Rectal smooth muscle tissue (tissue), 1 donor: ENCODE measurements at regions not wholly inside any gene's neighbourhood (a gene's known extent, or its start where the extent isn't known, plus 50 kb on each side); places are given as distances from the start of the nearest gene placed in this dataset.

Source experiments
- H3K27ac ChIP-seq: one replicate; pipeline ENCODE4 v1.7.0; 2013; ENCODE audit warnings: low read depth, low read length, inconsistent platforms
- H3K27me3 ChIP-seq: one replicate; pipeline ENCODE4 v1.7.0; 2013; ENCODE audit warnings: low read length; ENCODE audit not compliant: control insufficient read depth, insufficient read depth
- H3K36me3 ChIP-seq: one replicate; pipeline ENCODE4 v1.7.0; 2013; ENCODE audit warnings: low read length; ENCODE audit not compliant: control insufficient read depth, insufficient read depth
- H3K4me1 ChIP-seq: one replicate; pipeline ENCODE4 v1.7.0; 2013; ENCODE audit warnings: low read length; ENCODE audit not compliant: control insufficient read depth, insufficient read depth
- H3K4me3 ChIP-seq: one replicate; pipeline ENCODE4 v1.7.0; 2013; ENCODE audit warnings: low read length
- H3K9ac ChIP-seq: one replicate; pipeline ENCODE4 v1.7.0; 2013; ENCODE audit warnings: low read length

DNA sequence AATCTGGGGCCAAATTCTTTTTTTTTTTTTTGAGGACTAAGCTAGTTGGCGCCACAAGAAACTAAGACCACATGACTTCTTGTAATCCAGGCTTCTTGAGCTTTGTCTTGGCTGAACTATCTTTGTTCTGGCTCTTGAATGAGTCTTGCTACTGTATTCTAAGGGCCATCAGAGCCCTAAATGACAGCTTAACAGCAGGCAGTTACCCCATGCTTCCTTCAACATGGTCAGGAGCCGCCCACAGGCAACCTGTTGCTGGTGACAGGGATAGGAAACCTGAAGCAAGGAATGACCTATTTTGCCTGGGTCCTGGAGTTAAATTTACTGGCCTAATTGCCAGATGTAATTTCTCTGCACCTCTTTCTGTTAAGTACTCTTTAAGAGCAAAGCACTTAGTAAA, 188.2 kb upstream of the PLXNA2 start:
- Histone ChIP-seq H3K27me3 (no peaks in the 10 kb centered on the region), H3K4me3 (no peak overlapping the region), H3K9ac (no peak overlapping the region), H3K27ac (no peak overlapping the region), H3K4me1 (no peaks in the 10 kb centered on the region), H3K36me3 (no peaks in the 10 kb centered on the region)

DNA sequence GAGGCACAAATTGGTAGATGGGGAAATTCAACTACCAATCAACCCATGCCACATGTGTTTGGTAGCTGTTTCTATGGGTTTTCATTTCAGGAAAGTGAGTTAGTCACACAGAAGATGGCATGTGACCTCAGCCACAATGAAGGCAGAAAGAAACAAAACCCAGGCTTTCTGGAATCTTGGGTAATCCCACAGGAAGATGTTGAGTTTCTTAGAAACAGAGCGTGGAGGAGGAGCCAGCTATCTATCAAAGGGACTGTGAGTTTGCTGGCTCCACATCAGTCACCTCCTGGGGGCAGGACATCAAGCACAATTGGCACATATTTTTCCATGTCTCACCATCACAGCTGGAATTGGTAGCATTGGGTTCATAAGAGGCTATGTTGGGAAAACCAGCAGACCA, 188.9 kb upstream of the PLXNA2 start:
- Histone ChIP-seq H3K27ac (no peak overlapping the region), H3K4me3 (no peak overlapping the region), H3K9ac (no peak overlapping the region), H3K4me1 (no peaks in the 10 kb centered on the region), H3K36me3 (no peaks in the 10 kb centered on the region), H3K27me3 (no peaks in the 10 kb centered on the region)

- Histone ChIP-seq H3K9ac (no peak overlapping the region), H3K27ac (no peak overlapping the region), H3K4me1 (no peaks in the 10 kb centered on the region), H3K4me3 (no peak overlapping the region), H3K27me3 (no peaks in the 10 kb centered on the region), H3K36me3 (no peaks in the 10 kb centered on the region)
Measured at GRCh38 chr1:208433971-208434370, 189.8 kb upstream of the PLXNA2 start.

- Histone ChIP-seq H3K27ac (no peak overlapping the region), H3K9ac (no peak overlapping the region), H3K36me3 (no peaks in the 10 kb centered on the region), H3K4me3 (no peak overlapping the region), H3K4me1 (no peaks in the 10 kb centered on the region), H3K27me3 (no peaks in the 10 kb centered on the region)
Measured at GRCh38 chr1:208437401-208437800, 193.2 kb upstream of the PLXNA2 start.

DNA sequence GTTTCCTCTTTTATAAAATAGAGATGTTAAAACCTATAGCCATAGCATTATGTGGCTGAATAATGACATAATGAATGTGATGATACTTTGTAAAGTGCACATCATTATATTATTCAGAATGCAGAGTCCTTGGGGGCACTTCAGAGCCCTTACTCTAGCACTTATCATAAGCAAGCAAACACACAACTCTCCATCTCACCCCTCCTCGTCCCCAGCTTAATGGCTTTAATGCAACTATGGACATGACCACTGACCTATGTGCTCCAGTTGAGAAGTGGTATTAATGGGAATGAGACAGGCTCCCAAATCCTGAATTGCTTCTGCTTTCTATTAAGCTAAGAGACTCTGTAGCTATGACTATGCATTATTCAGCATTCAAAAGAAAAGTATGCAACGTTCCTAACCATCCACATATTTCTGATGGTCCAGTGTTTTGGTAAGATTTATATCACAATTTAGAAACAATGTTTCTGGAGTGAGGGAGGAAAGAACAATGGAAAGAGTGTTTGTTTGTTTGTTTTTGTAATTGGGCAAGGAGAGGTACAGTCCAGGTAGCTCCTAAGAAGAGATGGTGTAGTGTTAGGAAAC, 194.0 kb upstream of the PLXNA2 start:
- Histone ChIP-seq H3K27me3 (no peaks in the 10 kb centered on the region), H3K36me3 (no peaks in the 10 kb centered on the region), H3K4me1 (no peaks in the 10 kb centered on the region), H3K4me3 (no peak overlapping the region), H3K9ac (no peak overlapping the region), H3K27ac (no peak overlapping the region)

GRCh38 chr1:208445758-208446203, 201.6 kb upstream of the PLXNA2 start:
- Histone ChIP-seq H3K4me3 (no peak overlapping the region), H3K4me1 (peaks cover 5% of the 10 kb centered on the region), H3K27ac (no peak overlapping the region), H3K9ac (no peak overlapping the region), H3K36me3 (no peaks in the 10 kb centered on the region), H3K27me3 (no peaks in the 10 kb centered on the region)

DNA sequence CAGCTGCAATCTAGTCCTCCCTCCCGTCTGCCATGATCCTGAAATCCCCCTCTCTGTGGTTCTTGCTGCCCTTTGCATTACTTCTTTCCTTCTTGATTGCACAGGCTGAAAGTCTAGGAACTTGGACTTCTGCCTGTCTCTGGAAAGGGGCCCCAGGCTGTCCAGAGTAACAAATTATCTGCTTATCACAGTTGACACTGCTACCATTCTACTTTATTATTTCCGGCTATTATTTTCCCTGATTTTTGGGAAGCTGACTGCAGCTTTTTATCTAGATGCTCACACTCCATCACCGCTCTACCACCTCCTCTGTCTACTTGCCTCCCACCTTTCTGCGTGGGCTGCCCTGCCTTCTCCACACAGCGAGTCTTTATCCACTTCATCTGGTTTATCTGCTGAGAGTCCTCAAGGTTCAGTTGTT, 202.1 kb upstream of the PLXNA2 start:
- Histone ChIP-seq H3K27me3 (no peaks in the 10 kb centered on the region), H3K4me1 (peaks cover 7% of the 10 kb centered on the region), H3K36me3 (no peaks in the 10 kb centered on the region), H3K9ac (no peak overlapping the region), H3K27ac (no peak overlapping the region), H3K4me3 (no peak overlapping the region)

DNA sequence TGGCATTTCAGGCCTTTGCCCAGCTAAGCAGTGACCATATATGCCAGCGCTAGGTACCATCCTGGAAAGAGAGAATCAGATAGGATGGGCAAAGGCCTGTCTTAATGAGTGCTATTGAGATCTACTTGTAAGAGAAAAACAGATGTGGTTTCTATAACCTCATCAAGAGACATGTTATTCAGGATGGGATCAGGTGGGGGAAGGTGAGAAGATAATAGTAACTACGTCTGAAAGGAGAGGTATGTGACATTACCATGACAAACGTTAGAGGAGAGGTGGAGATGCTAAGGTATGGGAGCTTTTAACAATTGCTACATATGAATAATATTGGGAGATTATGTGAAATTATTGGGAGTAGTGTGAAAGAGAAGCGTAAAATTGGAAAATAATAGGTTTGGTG, 204.2 kb upstream of the PLXNA2 start:
- no peak overlapping the region for H3K27ac ChIP-seq
- peaks cover 7% of the 10 kb centered on the region for H3K4me1 ChIP-seq
- no peaks in the 10 kb centered on the region for H3K27me3 ChIP-seq
- H3K9ac ChIP-seq: no peak overlapping the region
- H3K4me3 ChIP-seq: no peak overlapping the region
- no peaks in the 10 kb centered on the region for H3K36me3 ChIP-seq

- Histone ChIP-seq H3K4me3 (no peak overlapping the region), H3K9ac (no peak overlapping the region), H3K4me1 (peaks cover 7% of the 10 kb centered on the region), H3K27me3 (no peaks in the 10 kb centered on the region), H3K36me3 (no peaks in the 10 kb centered on the region), H3K27ac (no peak overlapping the region)
Measured at GRCh38 chr1:208449951-208450350, 205.8 kb upstream of the PLXNA2 start.

DNA sequence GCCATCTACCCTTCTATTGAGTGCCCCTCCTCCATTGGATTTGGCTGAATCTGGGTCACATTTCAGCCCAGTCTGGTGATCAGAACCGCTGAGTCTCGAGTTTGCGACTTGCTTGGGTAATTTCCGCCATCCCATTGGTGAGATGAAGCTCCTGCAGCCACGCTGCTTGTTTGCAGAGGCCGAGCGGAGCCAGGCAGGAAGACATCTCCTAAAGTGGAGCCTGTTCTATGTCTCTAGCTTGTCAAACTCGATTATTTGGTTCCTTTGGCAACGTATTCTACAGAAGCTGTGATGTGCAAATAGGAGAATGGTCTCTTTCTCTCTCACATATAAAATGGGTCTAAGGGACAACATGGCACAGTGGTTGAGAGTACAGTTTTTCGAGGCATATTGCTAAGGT, 206.8 kb upstream of the PLXNA2 start:
- Histone ChIP-seq H3K27ac (peak overlapping the region; percentile 51), H3K27me3 (no peaks in the 10 kb centered on the region), H3K4me1 (peaks cover 7% of the 10 kb centered on the region), H3K4me3 (no peak overlapping the region), H3K36me3 (no peaks in the 10 kb centered on the region), H3K9ac (no peak overlapping the region)

- Histone ChIP-seq H3K27ac (no peak overlapping the region), H3K27me3 (no peaks in the 10 kb centered on the region), H3K36me3 (no peaks in the 10 kb centered on the region), H3K9ac (no peak overlapping the region), H3K4me1 (peaks cover 2% of the 10 kb centered on the region), H3K4me3 (no peak overlapping the region)
Measured at GRCh38 chr1:208455821-208456220, 211.6 kb upstream of the PLXNA2 start.

GRCh38 chr1:208456487-208456886, 212.3 kb upstream of the PLXNA2 start:
- Histone ChIP-seq H3K27me3 (no peaks in the 10 kb centered on the region), H3K4me3 (no peak overlapping the region), H3K36me3 (no peaks in the 10 kb centered on the region), H3K4me1 (no peaks in the 10 kb centered on the region), H3K27ac (no peak overlapping the region), H3K9ac (no peak overlapping the region)

DNA sequence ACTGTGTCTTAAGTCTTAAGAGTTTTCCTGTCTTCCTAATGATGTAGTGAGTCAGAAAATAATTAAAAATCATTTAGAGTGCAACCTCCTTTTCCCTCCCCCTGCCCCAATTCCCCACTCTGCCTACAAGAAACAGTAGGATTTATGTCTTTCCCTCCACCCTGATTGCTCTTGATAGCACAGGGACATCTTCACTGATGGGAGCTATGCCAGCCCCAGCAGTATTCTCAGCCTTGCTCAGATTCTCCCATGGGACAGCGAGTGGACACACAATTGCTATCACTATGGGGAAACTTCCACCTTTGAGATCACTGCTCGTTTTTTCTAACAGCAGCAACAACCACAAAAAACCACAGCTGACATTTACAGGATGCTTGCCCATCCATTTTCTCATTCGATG, 216.6 kb upstream of the PLXNA2 start:
- Histone ChIP-seq H3K4me3 (no peak overlapping the region), H3K27me3 (no peaks in the 10 kb centered on the region), H3K27ac (no peak overlapping the region), H3K4me1 (no peaks in the 10 kb centered on the region), H3K36me3 (no peaks in the 10 kb centered on the region), H3K9ac (no peak overlapping the region)
